GM21528 (cell line): ENCODE measurements at regions not wholly inside any gene's neighbourhood (a gene's known extent, or its start where the extent isn't known, plus 50 kb on each side); places are given as distances from the start of the nearest gene placed in this dataset.
A peak's percentile ranks its signal among the peaks of the same experiment; 100 is the strongest.

Source experiments
- ATAC-seq: cut with Tn5 transposase; IDR thresholded peaks from one replicate; pipeline ENCODE4 v1.9.1; 2021; ENCODE audit warnings: mild to moderate bottlenecking, moderate library complexity; ENCODE audit not compliant: unreplicated experiment, low FRiP score

- ATAC-seq: no peak
Measured at GRCh38 chr14:101113835-101114725, 210.6 kb upstream of the RTL1 start.

- ATAC-seq: no peak
Measured at GRCh38 chr14:101114726-101115515, 211.4 kb upstream of the RTL1 start.

GRCh38 chr14:101115652-101116051, 212.1 kb upstream of the RTL1 start:
- no peak for ATAC-seq

- ATAC-seq: no peak
Measured at GRCh38 chr14:101116065-101116464, 212.5 kb upstream of the RTL1 start.

GRCh38 chr14:101116486-101117130, 213.1 kb upstream of the RTL1 start:
- no peak for ATAC-seq

- no peak for ATAC-seq
Measured at GRCh38 chr14:101117543-101117942, 214.0 kb upstream of the RTL1 start.

- ATAC-seq: no peak
Measured at GRCh38 chr14:101118233-101118632, 214.7 kb upstream of the RTL1 start.

- ATAC-seq: no peak
Measured at GRCh38 chr14:101118746-101119591, 215.4 kb upstream of the RTL1 start.

GRCh38 chr14:101119830-101120571, 216.5 kb upstream of the RTL1 start:
- ATAC-seq: no peak

GRCh38 chr14:101120641-101121507, 217.4 kb upstream of the RTL1 start:
- ATAC-seq: peak; percentile 64

GRCh38 chr14:101121508-101122139, 218.1 kb upstream of the RTL1 start:
- no peak for ATAC-seq

GRCh38 chr14:101122237-101123141, 219.0 kb upstream of the RTL1 start:
- no peak for ATAC-seq

- no peak for ATAC-seq
Measured at GRCh38 chr14:101123618-101124510, 220.3 kb upstream of the RTL1 start.

- ATAC-seq: no peak
Measured at GRCh38 chr14:101124815-101125214, 221.3 kb upstream of the RTL1 start.

GRCh38 chr14:101125313-101125712, 221.8 kb upstream of the RTL1 start:
- no peak for ATAC-seq
